ENCODE measurements at regions not wholly inside any gene's neighbourhood (a gene's known extent, or its start where the extent isn't known, plus 50 kb on each side); places are given as distances from the start of the nearest gene placed in this dataset.

DNA sequence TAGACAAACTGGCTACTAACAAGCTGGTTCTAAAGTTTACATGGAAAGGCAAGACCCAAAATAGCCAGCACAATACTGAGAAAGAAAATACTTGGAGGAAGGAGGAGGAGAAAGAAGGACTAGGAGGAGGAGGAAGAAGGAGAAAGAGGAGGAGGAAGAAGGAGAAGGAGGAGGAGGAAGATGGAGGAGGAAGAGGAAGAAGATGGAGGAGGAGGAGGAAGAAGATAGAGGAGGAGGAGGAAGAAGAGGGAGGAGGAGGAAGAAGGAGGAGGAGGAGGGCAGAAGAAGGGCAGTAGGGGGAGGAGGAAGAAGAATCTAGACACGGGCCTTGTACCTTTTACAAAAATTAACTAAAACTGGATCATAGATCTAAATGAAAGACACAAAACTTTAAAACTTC, 92.6 kb downstream of the METTL4 start:
- no peak for DNase-seq (ENCODE audit: low read depth)

DNA sequence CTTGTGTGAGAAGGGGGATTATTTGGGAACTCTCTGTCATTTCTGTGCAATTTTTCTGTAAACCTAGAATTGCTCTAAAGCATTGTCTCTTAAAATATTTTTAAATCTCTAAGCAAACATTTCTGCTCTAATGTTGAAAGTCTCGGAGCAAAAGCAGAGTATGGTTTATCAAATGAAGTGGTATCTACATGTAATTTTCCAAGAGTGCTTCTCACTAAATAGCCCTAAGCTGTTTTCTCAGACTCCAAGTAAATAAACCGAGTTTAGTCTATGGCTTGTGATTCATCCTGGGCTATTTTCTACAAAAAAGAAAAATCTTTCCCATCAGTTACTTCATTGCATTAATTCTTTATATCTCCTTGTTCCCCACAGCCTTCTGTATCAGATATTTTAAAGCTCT, 90.8 kb downstream of the METTL4 start:
- no peak for DNase-seq (ENCODE audit: low read depth)

DNA sequence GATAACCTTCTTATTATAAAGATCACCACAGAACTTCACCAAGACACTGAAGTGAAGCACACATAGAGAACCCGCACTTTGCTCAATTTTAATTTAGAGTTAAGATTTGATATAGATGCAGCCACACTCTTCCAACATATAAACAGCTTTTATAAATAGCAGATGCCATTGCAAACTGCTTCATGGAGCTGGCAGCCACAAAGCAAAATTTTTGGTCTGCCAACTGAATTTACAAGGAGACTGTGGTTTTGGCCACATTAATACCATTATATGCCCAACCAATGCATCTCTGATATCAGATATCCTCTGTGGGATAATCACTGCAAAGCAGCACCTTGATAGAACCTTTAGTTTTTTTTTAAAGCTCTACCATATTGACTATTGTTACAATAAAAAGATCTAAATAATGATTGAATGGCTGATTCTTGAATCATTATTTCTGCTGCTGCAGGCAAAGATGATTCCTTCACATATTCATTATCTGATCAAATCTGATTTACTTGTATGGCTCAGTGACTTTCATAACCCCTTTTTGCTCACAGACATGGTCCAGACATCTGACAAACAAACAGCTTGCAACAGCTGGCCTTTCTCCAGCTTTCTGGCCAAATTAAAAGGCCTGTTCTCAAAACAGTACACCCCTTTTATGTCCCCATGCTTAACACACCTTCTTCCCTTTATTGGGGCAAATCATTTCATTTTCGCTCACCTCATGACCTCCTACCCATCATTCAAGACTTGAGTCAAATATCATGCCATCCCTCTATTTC, 88.4 kb downstream of the METTL4 start:
- DNase-seq (ENCODE audit: low read depth), result no peak

DNA sequence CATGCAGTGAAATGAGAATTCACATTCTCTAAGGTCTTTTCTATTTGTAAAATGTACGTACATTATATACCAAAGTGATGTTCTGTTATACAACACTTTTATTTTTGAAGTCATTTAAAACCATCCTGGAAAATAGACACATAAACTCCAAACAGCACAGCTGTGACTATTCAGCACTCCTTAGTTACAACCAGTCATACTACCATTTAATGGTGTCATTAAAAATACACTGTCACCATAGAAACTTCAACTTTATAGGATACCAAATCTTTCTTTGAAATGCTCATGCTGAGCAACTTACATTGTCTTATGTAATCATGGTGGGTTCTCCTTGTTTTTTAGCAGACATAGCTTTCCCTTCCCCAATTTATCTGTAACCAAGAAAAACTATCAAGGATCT, 85.3 kb downstream of the METTL4 start:
- DNase-seq (ENCODE audit: low read depth), result no peak

DNA sequence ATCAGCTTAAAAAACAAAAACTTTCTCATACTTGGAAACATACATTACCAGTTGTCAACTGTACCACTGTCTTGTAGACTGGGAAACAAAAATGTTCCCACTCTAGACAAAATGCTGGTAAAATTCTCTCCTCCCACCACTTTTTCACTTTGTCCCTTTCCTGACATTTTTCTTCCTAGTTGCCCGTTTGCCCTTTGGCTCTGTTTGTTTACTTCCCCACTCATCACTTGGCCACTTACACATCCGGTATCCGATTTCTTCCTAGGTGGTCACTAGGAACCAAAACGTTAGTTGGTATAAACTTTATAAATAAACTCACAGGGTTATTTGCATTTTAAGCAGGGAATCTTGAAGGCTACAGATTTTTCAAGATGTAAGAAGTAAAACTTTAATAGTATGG, 84.9 kb downstream of the METTL4 start:
- no peak for DNase-seq (ENCODE audit: low read depth)

All from LHCN-M2 (cell line).